ENCODE measurements at regions not wholly inside any gene's neighbourhood (a gene's known extent, or its start where the extent isn't known, plus 50 kb on each side); places are given as distances from the start of the nearest gene placed in this dataset.

- no peak for TF ChIP-seq POLR2AphosphoS5 (IDR thresholded peaks at IDR 0.05; ENCODE audit: low read depth, low read length)
- no peak for TF ChIP-seq CTCF (IDR thresholded peaks at IDR 0.05)
- no peak for TF ChIP-seq TCF7L2 (IDR thresholded peaks at IDR 0.05; ENCODE audit: low read depth, low read length)
These were observed 353.9 kb downstream of the GRIN2B start for GRCh38 chr12:13627536-13627935.

Measured in Panc1 (cell line).